Liver (tissue), 3 donors: ENCODE measurements at regions not wholly inside any gene's neighbourhood (a gene's known extent, or its start where the extent isn't known, plus 50 kb on each side); places are given as distances from the start of the nearest gene placed in this dataset.

Source experiments
- CTCF ChIP-seq: fragments of 150-350 bp; IDR thresholded peaks from 2 replicates; pipeline ENCODE4 v1.5.1; 2017; ENCODE audit warnings: improper control_type of control experiment, low read depth, low read length; ENCODE audit not compliant: missing input control
- NR2F2 ChIP-seq: IDR thresholded peaks from 2 replicates; pipeline ENCODE4 v1.6.1; 2016; ENCODE audit warnings: antibody characterized with exemption
- REST ChIP-seq: IDR thresholded peaks from 2 replicates; pipeline ENCODE4 v1.6.1; 2016; ENCODE audit warnings: antibody characterized with exemption, mild to moderate bottlenecking
- SP1 ChIP-seq: IDR thresholded peaks from 2 replicates; pipeline ENCODE4 v1.6.1; 2018; ENCODE audit warnings: antibody characterized with exemption, mild to moderate bottlenecking
- TAF1 ChIP-seq: conservative IDR thresholded peaks from 2 replicates; pipeline ENCODE4 v1.6.1; 2016; ENCODE audit warnings: antibody characterized with exemption, mild to moderate bottlenecking
- YY1 ChIP-seq: IDR thresholded peaks from 2 replicates; pipeline ENCODE4 v1.6.1; 2016; ENCODE audit warnings: antibody characterized with exemption, mild to moderate bottlenecking
- donor health status: healthy.
- donor health status: healthy.

GRCh38 chr14:101178184-101179072, 274.9 kb upstream of the RTL1 start:
- TF ChIP-seq NR2F2 (no peak), CTCF (no peak), REST (no peak), TAF1 (no peak), SP1 (no peak), YY1 (no peak)
